ENCODE measurements at regions not wholly inside any gene's neighbourhood (a gene's known extent, or its start where the extent isn't known, plus 50 kb on each side); places are given as distances from the start of the nearest gene placed in this dataset.
"Not testable (repeated sequence)": the region's sequence is repeated elsewhere in the genome, so short reads cannot be mapped to it uniquely, and the experiment has no call there.

DNA sequence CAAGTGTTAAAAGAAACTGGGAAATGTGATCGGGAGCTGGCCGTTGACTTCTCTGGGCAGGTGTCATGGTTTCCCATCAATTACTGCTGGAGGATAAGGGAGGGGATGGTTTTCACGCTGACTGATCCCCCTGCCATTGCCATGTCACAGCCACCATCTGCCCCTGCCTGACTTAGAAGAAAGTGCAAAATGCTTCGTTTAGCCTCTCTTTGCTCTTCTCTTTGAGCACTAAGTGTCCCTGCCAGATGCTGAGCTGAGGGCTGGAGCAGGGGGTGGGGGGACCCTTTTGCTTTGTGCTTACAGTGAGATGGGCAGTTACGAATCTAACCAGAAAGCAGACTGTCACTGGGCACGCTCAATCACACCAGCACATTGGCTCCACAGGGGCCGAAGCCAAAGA, 138.4 kb upstream of the ALDH1B1 start:
- no peak for DNase-seq

DNA sequence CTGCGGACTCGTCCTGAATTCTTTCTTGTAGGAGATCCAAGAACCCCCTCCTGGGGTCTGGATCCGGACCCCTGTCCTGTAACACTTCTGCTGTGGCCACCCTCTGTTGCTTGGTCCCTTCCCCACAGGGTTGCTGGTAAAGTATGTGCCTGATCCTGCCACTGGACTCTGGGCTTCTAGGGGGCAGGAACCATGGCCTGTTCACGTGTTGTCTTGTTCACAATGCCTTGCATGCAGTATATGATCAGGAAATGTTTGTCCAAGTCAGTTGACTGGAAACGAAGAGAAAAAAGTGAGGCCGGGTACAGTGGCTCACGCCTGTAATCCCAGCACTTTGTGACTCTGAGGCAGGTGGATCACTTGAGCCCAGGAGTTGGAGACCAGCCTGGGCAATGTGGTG, 139.3 kb upstream of the ALDH1B1 start:
- DNase-seq, result no peak

DNA sequence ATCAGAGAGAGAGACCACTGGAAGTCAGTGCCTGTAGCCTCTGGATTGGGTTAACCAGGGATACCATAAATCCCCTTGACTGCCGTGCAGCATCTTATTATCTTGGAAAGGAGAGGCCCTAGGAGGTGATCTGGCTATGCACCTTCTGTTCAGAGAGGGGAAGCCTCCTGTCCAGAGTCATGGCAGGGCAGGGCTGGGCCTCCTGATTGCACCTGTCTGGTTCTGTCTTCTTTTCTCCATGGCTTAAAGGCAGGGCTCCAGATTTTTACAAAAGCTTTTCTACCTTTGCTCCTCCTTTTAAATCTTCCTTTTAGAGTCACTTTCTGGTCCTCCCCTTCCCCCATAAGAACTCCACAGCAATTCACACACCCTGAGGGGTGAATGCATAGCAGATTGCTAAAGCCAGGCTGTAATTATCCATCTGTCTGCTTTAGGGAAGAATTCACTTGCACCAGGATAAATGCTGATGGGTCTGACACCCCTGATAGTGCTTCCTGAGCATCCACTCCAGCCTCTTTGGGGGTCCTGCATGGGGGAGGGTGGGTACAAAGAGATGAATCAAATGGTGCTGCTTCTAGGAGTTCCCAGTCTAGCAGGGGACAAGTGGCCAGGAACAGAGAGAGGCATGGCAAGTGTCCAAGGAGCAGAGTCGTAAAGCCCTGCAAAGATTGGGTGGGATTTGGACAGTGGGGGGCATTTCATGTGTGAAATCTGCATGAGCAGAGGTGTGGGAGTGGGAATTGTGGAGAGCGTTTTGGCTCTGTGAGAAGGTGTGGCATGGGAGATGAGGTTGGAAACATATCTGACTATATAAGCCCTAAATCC, 141.3 kb upstream of the ALDH1B1 start:
- no peak for DNase-seq

DNA sequence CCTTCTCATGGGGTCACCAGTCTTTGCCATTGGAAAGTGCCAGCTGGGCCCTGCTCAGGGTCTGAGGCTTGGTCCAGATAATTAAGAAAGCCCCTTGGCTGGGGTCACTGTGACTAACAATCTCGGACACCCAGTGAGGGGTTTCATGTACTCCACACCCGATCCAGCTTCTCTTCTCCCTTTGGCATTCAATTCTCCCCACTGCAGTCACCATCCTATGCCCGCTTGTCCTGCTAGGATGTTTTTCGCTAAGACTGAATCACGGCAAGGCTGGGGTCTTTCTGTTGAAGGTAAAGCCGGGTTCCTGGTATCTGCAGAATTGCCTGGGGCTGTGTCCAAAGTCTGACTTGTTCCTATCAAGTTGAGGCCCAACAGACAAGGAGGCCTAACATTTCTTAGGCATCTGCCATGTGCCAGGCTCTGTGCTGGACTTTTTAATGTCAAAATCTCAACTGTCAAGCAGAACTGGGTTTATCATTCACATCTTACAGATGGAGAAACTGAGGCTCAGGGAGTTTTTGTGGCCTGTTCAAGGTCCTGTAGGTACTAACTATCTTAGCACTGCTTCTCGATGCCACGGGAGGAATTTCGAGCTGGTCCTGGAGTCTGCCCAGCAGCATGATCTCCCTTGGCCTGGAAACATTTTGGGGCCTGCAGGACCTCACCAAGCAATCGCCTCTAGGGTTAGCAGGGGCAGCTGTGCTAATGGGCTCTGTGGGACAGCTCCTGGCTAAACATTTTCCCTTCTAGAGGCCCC, 142.0 kb upstream of the ALDH1B1 start:
- no peak for DNase-seq

DNA sequence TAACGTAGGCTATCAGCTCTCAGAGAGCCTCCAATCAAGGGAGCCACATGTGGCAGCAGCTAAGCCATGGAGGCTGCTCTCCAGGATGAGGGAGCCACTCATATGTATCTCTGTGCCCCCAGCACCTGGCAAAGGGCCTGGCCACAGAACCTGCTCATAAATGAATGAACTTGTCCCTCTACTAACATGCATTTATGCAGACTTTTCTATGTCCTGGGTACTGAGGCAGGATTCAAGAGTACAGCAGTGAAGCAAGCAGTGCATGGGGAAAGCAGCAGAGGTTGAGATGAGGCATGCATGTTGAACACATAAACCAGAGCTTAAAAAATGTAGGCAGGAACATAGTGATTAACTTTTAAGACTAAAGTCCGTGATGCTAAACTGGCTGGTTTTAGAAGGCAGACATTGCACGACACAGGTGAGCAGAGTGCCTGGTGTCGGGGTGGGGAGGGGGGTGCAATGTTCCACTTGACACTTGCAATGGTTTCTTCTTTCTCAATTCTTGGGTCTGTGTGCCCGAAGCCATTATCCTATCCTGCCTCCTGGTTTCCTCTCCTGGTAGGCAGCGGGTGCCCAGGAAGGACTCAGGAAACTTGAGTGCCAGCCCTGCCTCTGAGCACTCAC, 142.8 kb upstream of the ALDH1B1 start:
- no peak for DNase-seq

DNA sequence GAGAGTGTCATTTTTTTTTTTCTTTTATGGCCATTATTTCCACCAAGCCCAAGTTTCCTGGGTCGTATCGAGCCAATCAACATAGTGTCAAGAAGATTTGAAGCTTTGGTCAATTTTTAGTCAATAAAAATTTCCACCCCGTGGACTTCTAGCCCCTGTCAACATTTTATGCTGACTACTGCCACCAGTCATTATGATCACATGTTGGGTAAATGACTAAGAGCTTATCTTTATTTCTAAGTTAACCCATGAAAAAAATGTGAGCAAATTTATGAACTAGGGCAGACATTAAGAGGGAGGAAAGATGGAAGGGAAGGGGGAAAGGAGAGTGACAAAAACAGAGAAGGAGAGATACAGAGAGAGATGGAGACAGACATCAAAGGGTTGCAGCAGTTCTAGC, 143.5 kb upstream of the ALDH1B1 start:
- DNase-seq, result no peak

DNA sequence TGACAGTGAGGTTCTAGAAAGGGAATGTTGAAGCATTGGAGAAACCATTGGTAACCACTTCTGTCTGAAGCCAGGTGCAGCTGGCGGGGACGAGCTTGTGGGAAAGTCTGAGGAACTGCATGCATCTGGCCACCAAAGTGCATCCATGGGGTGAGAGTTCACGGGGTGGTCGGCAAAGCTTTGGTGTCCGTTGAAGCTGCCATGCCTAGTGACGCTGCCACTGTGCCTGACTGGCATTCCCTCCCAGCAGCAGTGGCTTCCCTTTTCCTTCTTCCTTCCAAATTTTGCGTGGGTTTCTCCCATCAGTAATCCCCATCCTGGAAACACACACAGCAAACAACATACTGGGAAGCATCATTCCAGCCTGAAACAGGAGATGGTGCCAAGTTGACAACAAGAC, 145.7 kb upstream of the ALDH1B1 start:
- DNase-seq, result no peak

DNA sequence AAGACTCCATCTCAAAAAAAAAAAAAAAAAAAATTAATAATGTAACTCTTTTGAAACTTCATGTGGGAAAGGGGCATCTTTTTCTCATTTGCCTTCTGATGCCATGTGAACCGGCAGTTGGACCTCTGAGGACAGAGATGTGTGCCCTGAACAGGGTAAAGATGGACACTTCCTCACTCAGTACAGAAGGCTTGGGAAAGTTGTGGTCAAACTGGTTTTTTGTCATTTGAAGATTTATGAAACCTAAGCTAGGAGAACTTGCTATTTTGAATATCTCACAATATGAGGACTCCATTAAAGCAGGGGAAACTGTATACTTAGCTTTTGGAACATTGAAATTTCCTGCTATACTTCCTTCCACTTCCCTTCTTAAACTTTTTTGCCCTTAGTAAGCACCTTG, 147.5 kb upstream of the ALDH1B1 start:
- no peak for DNase-seq

DNA sequence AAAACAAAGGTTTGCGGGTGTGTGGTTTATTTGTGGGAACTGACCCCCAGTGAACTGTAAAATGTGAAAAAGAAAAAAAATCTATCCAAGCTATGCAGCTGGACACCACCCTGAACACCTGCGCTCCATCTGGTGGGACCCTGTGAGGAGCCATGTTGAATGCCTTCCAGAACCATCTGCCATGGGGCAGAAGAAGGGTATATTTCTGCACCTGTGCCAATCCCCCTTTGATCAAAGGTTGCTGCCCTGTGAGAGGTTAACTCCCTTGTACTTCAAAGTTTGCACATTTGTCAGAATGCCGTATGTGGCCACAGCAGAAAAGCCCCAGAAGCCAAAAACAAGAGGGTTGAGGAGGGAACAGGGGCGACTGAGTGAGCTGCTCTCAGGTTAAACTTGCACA, 148.5 kb upstream of the ALDH1B1 start:
- DNase-seq, result no peak

DNA sequence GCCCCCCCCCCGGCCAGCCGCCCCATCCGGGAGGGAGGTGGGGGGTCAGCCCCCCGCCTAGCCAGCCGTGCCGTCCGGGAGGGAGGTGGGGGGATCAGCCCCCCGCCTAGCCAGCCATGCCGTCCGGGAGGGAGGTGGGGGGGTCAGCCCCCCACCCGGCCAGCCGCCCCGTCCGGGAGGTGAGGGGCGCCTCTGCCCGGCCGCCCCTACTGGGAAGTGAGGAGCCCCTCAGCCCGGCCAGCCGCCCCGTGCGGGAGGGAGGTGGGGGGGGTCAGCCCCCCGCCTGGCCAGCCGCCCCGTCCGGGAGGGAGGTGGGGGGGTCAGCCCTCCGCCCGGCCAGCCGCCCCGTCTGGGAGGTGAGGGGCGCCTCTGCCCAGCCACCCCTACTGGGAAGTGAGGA, 150.4 kb upstream of the ALDH1B1 start:
- not testable (repeated sequence) for DNase-seq

DNA sequence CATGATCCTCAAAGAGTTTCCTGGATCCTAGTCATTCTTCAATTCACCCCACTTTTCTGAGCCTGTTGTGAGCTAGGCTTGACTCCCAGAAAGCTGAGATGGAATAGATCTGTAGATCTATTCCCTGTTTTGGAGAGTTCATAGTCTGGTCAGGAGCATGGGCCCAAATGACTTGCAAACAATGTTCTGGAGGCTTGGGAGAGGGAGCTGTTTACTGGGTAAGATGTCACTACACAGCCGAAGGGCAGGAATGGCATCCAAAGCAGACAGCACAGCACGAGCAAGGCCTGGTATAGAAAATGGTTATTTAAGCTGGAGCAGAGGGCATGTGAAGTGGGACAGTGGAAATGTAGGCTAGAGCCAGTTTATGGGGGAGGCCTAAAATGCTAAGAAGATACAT, 152.5 kb upstream of the ALDH1B1 start:
- DNase-seq, result no peak

DNA sequence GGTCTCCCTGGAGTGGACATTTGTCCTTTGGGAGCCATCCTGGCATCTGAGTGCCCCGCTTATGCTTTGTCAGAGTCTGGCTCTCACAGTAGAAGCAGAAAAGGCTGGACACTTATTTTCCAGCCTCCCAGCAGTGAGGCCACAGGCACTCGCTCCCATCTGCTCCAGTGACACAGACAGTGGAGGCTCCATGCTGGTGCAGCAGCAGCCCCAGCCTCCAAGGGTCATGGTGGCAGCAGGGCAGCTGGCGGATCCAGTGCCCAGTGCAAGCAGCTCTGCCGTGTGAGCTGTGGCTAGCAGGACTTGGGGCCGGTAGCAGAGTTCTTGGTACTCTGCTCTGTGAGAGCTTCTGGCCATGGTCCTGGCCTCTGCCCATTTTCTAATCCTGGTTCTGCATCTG, 157.3 kb upstream of the ALDH1B1 start:
- no peak for DNase-seq

DNA sequence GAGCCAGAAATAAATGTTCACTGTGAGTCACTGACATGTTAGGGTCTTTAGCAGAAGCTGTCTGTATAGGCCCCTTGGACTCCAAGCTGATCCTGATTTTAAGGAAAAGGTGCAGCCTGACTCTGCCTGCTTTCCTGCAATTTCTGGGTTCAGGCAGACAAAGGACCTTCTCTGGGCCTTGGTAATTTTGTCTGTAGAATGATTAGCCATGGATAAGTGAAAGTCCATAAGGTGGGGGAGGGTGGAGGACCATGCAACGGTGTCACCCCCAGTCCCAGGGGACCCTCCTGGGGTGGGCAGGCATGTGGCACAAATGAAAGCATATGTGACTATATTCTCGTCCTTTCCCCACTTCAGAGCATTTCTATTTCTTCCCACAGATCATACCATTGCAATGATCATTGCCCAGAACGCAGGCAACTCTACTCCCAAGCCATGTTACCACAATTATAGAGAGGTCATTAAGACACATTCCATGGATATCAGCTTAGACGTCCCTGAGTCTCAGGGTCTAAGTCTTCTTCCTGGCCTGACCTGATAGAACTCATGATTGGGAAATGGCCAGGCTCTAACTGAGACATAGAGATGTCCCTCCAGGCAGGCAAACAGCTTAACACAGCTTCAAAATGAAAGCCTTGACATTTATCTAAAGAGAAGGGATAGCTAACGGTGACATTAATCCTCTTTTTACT, 157.9 kb upstream of the ALDH1B1 start:
- no peak for DNase-seq

DNA sequence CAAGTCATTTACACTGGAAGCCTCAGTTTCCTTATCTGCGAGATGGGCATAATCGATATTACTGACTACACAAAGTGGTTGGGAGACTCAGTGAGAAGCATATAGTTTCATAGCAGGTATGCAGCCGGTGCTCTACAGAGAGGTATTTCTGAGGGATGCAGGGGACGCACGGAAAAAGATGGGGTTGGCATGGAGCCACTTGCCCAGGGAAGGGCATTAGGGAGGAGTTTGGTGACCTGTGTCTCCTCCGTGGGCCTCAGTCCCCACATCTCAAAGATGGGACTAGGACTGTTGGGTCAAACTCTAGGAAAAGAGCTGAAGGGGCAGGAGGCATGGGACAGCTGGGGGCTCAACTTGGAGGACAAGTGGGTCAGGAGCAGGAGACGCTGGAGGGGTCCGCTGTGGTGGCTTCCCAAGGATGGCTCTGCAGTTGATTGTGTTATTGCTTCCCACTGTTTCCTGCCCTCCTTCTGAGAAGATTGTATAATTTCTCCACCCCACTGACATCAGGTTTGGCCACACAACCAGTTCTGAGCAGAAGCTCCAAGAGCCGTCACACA, 158.6 kb upstream of the ALDH1B1 start:
- no peak for DNase-seq

DNA sequence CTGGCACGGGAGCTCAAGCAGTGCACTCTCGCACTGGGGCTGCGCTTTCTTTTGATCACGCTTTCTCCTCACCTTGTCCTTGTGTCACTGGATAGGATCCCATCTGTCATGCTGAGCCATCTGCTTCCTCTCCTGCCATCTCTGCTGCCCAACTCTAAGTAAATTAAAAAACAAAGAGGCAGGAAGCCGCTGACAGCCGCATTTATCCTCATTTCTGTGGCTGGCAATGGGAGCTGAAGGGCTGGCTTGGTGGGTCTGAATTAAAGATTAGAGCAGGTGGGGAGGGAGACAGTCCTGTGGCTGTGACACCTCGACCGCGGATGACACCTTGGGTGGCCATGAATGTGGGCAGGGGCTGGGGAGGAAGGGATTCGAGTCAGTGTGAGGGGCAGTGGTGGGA, 159.2 kb upstream of the ALDH1B1 start:
- no peak for DNase-seq

DNA sequence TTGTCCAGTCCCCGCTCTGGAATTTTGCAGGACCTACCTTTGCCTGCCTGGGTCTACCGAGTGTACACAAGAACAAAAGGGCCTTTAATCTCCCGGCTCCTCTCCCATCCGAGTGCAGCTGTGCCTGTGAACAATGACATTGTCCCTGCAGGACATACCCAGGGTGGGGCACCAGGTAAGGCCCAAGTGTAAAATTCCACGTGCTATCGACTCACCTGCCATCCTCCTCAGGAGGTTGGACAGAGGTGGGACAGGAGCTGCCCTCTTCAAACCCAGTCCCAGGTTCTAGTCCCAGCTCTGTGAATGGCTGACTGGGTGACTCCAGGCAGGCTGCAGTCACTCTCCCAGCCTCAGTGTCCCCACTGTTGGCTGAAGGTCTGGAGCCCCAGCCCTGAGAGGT, 159.6 kb upstream of the ALDH1B1 start:
- no peak for DNase-seq

DNA sequence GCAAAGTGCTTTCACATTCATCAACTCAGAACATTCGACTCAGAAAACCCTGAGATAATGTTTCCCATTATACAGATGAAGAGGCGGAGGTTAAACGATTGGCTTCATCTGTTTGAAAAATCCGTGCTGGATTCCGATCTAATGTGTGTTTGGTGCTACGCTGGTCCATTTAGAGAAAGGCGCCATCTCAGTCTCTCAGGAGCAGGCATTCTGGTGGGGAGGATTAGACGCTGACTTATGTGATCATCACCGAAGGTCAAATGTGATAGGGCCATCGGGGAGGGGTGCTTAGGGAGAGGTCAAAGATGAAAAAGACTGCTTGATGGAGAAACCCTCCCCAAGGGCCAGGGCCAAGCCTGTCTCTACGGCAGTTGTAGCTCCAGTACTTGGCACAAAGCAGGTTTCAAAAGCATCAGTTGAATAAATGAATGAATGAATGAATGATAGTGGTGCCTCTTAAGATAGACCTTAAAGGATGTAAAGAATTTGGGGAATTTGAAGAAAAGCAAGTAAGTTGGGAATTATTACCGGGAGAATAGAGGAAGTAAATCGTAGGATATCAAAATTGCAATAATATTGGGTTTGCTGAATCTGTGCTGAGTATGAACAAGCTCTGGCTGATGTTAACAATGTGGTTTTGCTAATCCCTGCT, 160.6 kb upstream of the SHB start:
- DNase-seq, result no peak

DNA sequence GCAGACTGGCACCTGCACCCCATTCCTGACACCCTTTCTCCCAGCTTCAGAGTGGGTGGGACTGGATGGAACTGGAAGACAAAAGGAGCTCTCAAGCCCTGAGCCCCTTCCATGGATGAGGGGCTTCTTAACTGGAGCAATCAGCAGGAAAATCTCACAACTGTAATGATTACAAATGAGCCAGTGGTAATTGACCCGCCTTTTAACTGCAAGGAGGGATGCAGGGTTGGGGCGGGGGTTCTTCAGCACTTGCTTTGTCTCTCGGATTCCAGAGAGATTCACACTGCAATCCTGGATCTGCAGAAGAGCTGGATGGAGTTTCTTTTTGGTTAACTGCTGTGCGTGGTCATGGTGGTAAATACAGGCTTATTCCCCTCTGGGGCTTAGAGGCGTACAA, 160.1 kb upstream of the SHB start:
- DNase-seq, result no peak

DNA sequence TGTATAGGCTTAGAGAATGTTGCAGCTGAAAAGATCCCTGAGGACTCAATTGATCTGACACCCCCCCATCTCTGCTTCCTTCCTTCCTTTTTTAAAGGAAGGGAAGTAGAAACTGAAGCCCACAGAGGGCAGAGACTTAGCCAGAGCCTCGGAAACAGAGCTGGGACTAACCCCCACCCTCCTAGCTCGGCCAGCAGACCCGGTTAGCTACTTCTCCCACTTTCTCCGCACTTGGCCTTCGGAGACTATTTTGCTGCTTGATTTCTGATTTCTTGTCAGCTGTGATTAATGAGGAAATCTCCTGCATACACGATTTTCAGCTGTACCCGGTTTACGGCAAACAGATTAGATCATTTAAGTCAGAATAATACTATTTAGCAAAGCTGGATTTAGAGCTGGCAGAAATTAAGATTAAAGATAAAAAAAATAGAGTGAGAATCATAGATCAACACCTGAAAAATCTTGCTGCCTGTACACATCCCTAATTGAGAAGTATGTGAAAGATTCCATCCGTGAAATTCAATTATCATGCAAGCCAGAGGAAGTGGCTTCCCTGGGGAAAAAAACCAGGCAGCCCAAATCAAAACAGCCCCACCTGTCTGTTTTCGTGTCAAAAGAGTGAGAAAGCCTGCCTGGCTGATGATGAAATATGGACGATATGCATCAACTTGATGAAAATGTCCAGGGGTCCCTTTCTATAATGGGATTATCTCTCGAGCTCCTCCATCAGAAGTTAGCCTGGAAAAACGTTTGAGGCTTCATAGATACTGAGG, 159.5 kb upstream of the SHB start:
- DNase-seq, result no peak

DNA sequence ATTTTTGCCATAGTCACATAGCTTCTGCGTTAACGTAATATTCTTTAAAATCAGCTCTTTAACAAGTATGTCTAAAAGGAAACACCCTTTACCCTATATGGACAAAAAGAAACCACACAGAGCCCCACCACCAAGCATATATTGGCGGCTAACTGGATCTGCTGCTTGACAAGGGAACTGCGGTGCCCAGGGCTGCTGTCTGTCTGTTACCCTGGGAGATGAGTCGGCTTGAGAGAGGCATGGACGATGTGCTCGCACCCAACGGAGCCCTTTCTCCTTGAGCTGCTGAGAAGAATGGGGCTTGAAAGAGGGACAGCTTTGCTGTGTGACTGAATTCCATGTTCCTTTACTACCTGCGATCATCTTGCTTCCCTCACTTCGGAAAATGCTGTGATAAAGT, 158.6 kb upstream of the SHB start:
- DNase-seq, result no peak

DNA sequence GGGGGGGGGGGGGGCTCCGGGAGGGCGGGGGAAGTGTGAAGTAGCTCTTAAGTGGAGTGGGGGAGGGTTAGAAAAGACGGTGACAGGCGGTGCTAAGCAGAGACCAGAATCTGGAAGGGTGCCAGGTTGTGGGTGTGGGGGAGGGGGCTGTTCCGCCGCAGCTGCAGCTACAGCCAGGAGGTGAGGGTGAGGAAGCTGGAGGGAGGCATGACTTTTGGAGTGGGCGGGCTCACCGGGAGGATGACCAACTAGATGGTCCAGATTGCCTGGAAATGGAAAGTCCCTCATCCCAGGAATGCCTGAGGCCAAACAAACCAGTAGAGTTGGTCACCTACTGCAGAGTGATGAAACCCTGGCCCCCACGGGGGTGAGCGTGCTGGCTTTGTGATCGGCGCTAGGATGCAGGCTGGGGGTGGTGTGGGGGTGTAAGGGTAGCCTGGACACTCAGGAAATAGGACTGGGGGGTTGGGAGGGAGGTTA, 158.1 kb upstream of the SHB start:
- peak; percentile 81 for DNase-seq
